Duodenal mucosa (tissue), 2 donors: ENCODE measurements at regions not wholly inside any gene's neighbourhood (a gene's known extent, or its start where the extent isn't known, plus 50 kb on each side); places are given as distances from the start of the nearest gene placed in this dataset.

ENCODE experiments used
- H3K27ac ChIP-seq: one replicate; pipeline ENCODE4 v1.7.0; 2013; ENCODE audit warnings: low read depth, low read length
- H3K27me3 ChIP-seq, 2 donors: one replicate each; pipeline ENCODE4 v1.7.0; 2013; ENCODE audit warnings: low read length in 2 of 2, control low read depth in 1 of 2; ENCODE audit not compliant: insufficient read depth in 2 of 2, control insufficient read depth in 1 of 2
- H3K36me3 ChIP-seq, 2 donors: one replicate each; pipeline ENCODE4 v1.7.0; 2013; ENCODE audit warnings: low read length in 2 of 2, control low read depth in 1 of 2; ENCODE audit not compliant: insufficient read depth in 2 of 2, control insufficient read depth in 1 of 2
- H3K4me1 ChIP-seq, 2 donors: one replicate each; pipeline ENCODE4 v1.7.0; 2013; ENCODE audit warnings: low read length in 2 of 2, control low read depth in 1 of 2; ENCODE audit not compliant: insufficient read depth in 2 of 2, control insufficient read depth in 1 of 2
- H3K4me3 ChIP-seq, 2 donors: one replicate each; pipeline ENCODE4 v1.7.0; 2013; ENCODE audit warnings: low read length in 2 of 2, low read depth in 1 of 2
- H3K9ac ChIP-seq, 2 donors: one replicate each; pipeline ENCODE4 v1.7.0; 2013; ENCODE audit warnings: low read length in 2 of 2, low read depth in 1 of 2
- H3K9me3 ChIP-seq, 2 donors: one replicate each; pipeline ENCODE4 v1.7.0; 2013; ENCODE audit warnings: low read length in 2 of 2, control low read depth in 1 of 2; ENCODE audit not compliant: control insufficient read depth in 1 of 2

DNA sequence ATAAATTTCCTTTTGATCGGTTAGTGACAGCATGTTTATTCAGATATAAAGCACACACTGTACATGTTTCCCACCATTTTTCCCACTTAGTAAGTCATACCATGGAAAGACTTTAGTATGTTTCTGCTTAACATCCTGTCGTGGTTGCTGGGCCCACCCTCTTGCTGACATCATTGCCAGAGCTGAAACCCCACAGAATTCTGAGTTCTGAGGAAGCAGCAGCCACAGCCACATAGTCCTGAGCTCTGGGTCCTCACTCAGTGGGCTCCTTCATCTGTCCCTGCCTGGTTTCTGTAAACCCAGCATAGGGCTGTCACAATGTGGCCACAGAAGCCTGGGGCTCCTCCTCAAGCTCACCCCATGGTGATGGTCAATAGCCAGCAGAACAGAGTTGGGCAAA, 441.5 kb downstream of the ENC1 start:
- Histone ChIP-seq H3K36me3 (no peaks in the 10 kb centered on the region), H3K27me3 (no peaks in the 10 kb centered on the region), H3K4me1 (peaks cover 10 to 21% of the 10 kb centered on the region in 2 donors), H3K27ac (no peak overlapping the region), H3K9me3 (no peaks in the 10 kb centered on the region), H3K9ac (no peak overlapping the region), H3K4me3 (no peak overlapping the region)

DNA sequence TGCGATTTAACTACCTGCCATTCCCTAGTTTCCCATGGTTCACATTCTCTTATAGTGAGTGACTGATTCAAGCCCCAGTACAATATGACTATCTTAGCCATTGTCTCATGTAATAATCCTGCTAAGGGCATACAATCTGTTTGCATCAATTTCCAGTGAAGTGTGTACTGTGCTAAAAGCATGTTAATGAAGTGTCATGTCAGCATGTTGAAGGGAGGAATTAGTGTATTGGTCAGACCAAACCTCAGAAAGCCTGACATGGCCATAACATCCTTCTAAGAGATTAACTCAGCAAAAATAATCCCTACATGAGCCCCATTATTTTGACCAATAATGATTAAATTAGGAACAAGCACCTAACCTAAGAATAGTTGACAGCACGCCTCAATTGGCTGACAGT, 442.4 kb downstream of the ENC1 start:
- Histone ChIP-seq H3K9ac (no peak overlapping the region), H3K4me3 (no peak overlapping the region), H3K27ac (no peak overlapping the region), H3K9me3 (no peaks in the 10 kb centered on the region), H3K36me3 (no peaks in the 10 kb centered on the region), H3K4me1 (peaks cover 10 to 21% of the 10 kb centered on the region in 2 donors), H3K27me3 (no peaks in the 10 kb centered on the region)

DNA sequence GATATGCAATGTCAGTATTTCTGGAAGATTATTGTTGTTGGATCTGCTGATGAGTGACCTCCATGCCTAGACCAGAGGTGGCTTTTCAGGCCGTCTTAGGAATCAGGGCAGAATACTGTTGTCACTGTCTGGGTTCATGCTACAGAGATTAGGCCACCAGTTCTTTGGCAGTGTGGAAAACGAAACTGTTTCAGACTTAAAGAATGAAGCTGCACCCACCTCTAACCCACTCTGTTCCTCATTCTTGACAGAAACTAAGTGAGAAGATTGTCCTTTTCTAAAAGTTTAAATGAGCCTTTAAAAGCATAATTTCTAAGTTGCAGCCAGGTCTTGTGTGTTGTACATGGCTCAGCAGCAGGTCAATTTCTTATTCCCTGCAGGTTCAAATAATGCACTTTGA, 444.3 kb downstream of the ENC1 start:
- Histone ChIP-seq H3K27ac (no peak overlapping the region), H3K4me3 (no peak overlapping the region), H3K9me3 (no peaks in the 10 kb centered on the region), H3K9ac (no peak overlapping the region), H3K4me1 (peaks cover 8 to 9% of the 10 kb centered on the region in 2 donors), H3K27me3 (no peaks in the 10 kb centered on the region), H3K36me3 (no peaks in the 10 kb centered on the region)

DNA sequence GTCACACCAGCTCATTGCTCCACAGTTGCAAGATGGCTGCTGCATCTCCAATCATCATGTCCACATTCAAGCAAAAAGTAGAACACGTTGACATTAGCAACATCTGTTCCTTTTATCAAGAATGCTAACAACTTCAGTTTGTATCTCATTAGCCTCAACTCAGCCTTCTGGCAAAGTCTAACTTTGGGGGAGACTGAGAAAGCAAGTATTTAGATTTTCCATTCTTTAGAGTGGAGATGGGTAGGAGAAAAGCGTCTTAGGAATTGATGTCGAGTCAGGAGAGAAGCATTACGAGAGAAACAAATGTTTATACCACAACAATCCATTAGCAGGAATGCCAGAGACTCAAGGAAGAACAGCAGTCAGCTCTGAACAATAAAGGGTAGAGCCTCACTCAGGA, 446.3 kb downstream of the ENC1 start:
- Histone ChIP-seq H3K9ac (no peak overlapping the region), H3K36me3 (no peaks in the 10 kb centered on the region), H3K27ac (no peak overlapping the region), H3K4me1 (no peaks in the 10 kb centered on the region), H3K4me3 (no peak overlapping the region), H3K27me3 (no peaks in the 10 kb centered on the region), H3K9me3 (no peaks in the 10 kb centered on the region)

DNA sequence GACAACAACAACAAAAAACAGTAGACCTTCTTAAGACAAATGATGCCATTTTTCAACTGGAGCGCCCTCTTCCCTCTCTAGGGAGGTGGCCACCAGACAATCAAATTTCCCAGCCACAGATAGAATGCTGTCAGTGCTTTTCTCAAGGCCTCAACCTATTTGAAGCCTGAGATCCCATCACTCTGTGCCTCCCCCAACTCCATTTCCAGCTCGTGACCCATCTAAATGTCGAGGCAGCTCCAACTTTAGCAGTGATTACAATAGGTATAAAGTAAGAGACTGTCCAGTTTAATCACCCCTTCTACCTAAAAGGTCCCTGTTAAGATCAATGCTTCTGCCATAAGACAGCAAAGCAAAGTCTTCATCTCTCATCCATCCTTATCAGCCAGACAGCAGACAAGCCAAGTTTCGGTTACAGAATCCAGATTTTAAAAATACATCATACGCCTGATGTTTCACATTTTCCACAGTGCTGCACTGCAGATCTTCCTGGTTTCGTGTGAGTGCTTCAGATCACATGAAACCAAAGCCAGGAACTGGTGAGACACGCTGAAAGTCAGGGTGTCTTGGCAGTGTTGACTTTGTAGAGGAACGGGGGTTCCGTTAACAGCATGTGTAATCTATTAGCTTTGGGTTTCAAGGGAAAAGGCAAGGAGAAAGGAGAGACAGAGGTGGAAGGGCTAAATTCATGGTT, 447.8 kb downstream of the ENC1 start:
- Histone ChIP-seq H3K27ac (no peak overlapping the region), H3K9ac (no peak overlapping the region), H3K27me3 (no peaks in the 10 kb centered on the region), H3K36me3 (no peaks in the 10 kb centered on the region), H3K4me3 (no peak overlapping the region), H3K9me3 (no peaks in the 10 kb centered on the region), H3K4me1 (no peaks in the 10 kb centered on the region)

DNA sequence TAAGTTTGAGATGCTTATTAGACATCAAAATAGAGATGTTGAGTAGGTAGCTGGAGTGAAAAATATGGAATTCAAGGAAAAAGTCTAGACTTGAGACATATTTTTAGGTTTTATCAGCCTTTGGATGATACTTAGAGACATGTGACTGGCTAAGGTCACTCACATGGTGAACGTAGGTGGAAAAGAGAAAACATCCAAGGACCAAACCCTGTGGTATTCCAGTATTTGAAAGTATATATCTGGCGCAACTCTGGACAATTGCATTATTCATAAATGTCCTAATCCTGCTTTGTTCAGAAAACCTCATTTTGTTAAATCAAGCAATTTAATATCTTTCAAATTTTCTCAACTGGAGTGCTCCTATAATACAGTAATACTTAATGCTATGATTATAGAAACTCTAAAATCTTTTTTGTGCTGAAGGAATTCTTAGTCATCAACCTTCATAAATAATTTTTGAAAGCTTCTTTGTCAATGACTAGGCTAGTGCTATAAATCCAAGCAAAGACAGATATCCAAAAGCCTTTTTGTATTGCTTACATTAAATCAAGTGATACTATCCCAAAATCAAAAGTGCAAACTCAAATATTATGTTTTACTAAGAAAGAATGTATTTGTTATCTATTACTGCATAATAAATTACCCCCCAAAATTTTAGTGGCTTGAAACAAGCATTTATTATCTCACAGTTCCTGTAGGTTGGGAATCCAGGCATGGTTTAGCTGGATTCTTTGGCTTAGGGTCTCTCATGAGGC, 452.0 kb downstream of the ENC1 start:
- Histone ChIP-seq H3K36me3 (no peaks in the 10 kb centered on the region), H3K4me1 (no peaks in the 10 kb centered on the region), H3K27me3 (no peaks in the 10 kb centered on the region), H3K9ac (no peak overlapping the region), H3K27ac (no peak overlapping the region), H3K4me3 (no peak overlapping the region), H3K9me3 (no peaks in the 10 kb centered on the region)

DNA sequence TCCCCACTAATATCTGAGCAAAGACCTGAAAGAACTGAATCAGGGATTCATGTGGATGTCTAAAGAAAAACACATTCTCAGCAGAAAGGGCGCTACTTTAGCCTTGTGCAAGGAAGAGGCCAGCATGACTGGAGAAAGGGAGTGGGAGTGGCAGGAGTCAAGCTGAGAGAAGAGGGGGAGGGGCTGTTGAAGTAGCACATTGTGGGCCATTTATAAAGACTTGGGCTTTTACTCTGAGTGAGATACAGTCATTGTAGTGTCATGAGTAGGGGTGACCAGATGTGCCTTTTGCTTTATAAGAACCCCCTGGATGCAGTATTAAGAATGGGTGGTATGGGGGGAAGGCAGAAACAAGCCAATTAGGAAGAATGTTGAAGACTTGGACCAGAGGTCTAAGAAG, 452.8 kb downstream of the ENC1 start:
- Histone ChIP-seq H3K27ac (no peak overlapping the region), H3K9ac (no peak overlapping the region), H3K4me3 (no peak overlapping the region), H3K4me1 (no peaks in the 10 kb centered on the region), H3K27me3 (no peaks in the 10 kb centered on the region), H3K9me3 (no peaks in the 10 kb centered on the region), H3K36me3 (no peaks in the 10 kb centered on the region)

DNA sequence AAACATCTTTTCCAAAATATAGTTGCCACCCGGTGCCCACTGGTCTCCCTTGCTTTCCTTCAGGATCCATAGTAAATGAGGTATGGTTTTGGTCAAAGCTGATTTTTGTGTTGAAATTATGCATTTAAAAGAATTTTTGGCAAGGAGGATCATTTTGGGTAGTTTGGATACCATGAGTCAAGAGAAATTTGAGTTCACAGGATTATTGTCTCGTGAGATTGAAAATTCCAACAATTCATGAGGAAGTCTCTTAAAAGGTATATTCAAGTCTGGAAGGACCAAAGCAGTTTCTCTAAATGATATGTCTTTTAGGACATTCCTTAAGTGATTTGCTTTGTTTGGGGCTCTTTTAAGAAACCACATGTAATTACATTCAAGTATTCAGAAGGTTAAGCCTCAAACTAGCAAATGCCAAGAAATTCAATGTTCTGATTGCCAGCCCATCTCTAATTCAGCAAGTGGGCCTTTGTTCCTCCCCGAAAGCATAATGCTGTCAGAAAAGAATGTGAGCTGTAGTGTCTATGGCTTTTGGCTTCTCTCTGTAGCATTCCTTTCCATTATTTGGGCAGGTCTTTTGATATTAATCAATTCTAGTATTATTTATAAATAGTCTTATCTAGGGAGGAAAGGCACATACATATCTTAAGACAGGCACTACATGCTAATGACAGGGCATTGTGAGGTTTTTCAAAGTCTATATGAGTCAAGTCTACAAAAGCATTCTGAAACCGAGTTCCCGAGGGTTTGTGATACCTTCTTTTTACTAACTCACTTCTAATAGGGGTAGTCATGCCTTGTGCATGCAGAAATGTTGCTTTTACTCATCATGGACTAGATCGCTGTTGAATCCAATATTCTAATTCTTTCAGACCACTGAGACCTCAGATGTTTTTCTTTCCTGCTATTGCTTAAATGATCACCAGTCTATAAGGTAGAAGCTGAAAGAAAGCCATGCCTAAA, 453.9 kb downstream of the ENC1 start:
- Histone ChIP-seq H3K9me3 (no peaks in the 10 kb centered on the region), H3K36me3 (no peaks in the 10 kb centered on the region), H3K4me1 (no peaks in the 10 kb centered on the region), H3K27ac (no peak overlapping the region), H3K4me3 (no peak overlapping the region), H3K9ac (no peak overlapping the region), H3K27me3 (no peaks in the 10 kb centered on the region)

DNA sequence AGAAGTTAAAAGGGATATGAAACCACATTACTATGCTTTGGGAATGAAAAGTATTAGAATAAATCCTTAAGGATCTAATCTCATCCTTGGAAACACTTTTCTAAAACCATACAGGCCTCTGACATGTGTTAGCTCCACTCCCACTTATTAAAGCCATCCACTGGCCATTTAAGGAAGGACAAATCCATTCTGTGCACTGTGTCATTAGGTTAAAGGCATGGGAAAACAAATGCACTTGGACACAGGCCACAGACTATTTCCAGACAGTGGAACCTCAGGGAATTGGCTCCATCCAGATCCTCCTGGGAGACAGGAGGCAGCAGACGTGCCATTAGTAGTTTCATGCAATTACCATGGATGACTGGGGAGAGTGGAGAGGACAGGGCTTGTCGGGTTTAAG, 454.9 kb downstream of the ENC1 start:
- H3K27ac ChIP-seq: no peak overlapping the region
- H3K9ac ChIP-seq: no peak overlapping the region
- no peaks in the 10 kb centered on the region for H3K27me3 ChIP-seq

DNA sequence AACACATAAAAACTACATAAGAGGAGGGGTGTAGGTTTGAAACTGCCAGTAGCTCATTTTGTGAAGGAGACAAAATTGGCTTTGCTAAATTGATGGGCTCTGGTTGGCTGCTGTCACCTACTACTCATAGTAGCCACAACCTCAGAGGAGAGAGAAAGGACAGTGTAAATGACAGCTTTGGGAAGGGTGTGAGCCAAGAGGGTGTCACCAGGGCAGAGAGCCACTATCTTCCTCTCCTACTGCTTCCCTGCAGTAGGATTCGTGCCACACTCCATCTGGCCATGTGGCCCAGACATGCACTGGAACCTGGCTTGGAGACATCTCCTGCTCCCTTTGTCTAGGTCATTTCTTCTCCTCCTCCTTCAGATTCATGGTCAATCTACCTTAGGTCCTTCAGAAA, 455.9 kb downstream of the ENC1 start:
- no peaks in the 10 kb centered on the region for H3K36me3 ChIP-seq
- H3K4me1 ChIP-seq: no peaks in the 10 kb centered on the region
- no peaks in the 10 kb centered on the region for H3K9me3 ChIP-seq
- no peak overlapping the region for H3K4me3 ChIP-seq
- no peaks in the 10 kb centered on the region for H3K27me3 ChIP-seq
- H3K9ac ChIP-seq: no peak overlapping the region
- H3K27ac ChIP-seq: no peak overlapping the region

More for the DNA sequence above, 454.9 kb downstream of the ENC1 start:
- Histone ChIP-seq H3K4me3 (no peak overlapping the region), H3K4me1 (no peaks in the 10 kb centered on the region), H3K9me3 (no peaks in the 10 kb centered on the region), H3K36me3 (no peaks in the 10 kb centered on the region)
